ENCODE measurements at regions not wholly inside any gene's neighbourhood (a gene's known extent, or its start where the extent isn't known, plus 50 kb on each side); places are given as distances from the start of the nearest gene placed in this dataset.
A peak's percentile ranks its signal among the peaks of the same experiment; 100 is the strongest.

DNA sequence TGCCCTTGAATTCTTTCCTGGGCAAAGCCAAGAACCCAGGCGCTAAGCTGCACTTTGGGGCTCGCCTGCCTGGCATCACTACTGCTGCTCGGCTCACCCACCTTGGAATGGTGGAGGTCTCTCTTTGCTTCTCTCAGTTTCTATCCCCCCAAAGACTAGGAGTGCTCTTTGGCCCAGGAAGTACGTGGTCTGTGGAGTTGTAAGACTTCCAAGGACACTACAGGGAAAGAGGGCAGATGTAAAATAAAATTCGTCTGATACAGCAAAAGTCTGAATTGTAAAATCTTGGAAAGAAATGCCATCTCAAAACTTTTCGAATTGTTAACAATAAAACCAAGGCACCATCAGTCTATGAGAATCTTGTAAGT, 52.5 kb upstream of the MAP1LC3B2 start:
- peaks cover 0 to 9% of the 10 kb centered on the region in 2 donors for H3K4me1 Mint-ChIP-seq
- Histone ChIP-seq H3K36me3 (ENCODE audit: control insufficient read depth, insufficient read depth, low read length) (no peaks in the 10 kb centered on the region), H3K27ac (ENCODE audit: low read length) (no peak overlapping the region), H3K9me3 (ENCODE audit: control insufficient read depth, insufficient read depth, low read length) (no peaks in the 10 kb centered on the region), H3K4me3 (ENCODE audit: low read length) (no peak overlapping the region), H3K27me3 (ENCODE audit: control insufficient read depth, insufficient read depth, low read length) (no peaks in the 10 kb centered on the region), H3K4me1 (ENCODE audit: control insufficient read depth, insufficient read depth, low read length) (peaks cover 6% of the 10 kb centered on the region)
- ATAC-seq (no peak), DNase-seq (no peak)
- 87% methylated on average over 5 of the region's 6 CpGs for WGBS (ENCODE audit: insufficient coverage)
- no peaks in the 10 kb centered on the region for H3K9me3 Mint-ChIP-seq
- H3K4me3 Mint-ChIP-seq = no peak overlapping the region
- no peak overlapping the region for H3K27ac Mint-ChIP-seq
- intact Hi-C loops (cut with micrococcal nuclease) = no loop called here
- H3K27me3 Mint-ChIP-seq (ENCODE audit: low read depth in 2 of 2) = peaks cover 12 to 18% of the 10 kb centered on the region in 2 donors
- H3K36me3 Mint-ChIP-seq = no peaks in the 10 kb centered on the region
- TF ChIP-seq, protein P1, sequence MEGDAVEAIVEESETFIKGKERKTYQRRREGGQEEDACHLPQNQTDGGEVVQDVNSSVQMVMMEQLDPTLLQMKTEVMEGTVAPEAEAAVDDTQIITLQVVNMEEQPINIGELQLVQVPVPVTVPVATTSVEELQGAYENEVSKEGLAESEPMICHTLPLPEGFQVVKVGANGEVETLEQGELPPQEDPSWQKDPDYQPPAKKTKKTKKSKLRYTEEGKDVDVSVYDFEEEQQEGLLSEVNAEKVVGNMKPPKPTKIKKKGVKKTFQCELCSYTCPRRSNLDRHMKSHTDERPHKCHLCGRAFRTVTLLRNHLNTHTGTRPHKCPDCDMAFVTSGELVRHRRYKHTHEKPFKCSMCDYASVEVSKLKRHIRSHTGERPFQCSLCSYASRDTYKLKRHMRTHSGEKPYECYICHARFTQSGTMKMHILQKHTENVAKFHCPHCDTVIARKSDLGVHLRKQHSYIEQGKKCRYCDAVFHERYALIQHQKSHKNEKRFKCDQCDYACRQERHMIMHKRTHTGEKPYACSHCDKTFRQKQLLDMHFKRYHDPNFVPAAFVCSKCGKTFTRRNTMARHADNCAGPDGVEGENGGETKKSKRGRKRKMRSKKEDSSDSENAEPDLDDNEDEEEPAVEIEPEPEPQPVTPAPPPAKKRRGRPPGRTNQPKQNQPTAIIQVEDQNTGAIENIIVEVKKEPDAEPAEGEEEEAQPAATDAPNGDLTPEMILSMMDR (IDR thresholded peaks at IDR 0.05) = no peak

DNA sequence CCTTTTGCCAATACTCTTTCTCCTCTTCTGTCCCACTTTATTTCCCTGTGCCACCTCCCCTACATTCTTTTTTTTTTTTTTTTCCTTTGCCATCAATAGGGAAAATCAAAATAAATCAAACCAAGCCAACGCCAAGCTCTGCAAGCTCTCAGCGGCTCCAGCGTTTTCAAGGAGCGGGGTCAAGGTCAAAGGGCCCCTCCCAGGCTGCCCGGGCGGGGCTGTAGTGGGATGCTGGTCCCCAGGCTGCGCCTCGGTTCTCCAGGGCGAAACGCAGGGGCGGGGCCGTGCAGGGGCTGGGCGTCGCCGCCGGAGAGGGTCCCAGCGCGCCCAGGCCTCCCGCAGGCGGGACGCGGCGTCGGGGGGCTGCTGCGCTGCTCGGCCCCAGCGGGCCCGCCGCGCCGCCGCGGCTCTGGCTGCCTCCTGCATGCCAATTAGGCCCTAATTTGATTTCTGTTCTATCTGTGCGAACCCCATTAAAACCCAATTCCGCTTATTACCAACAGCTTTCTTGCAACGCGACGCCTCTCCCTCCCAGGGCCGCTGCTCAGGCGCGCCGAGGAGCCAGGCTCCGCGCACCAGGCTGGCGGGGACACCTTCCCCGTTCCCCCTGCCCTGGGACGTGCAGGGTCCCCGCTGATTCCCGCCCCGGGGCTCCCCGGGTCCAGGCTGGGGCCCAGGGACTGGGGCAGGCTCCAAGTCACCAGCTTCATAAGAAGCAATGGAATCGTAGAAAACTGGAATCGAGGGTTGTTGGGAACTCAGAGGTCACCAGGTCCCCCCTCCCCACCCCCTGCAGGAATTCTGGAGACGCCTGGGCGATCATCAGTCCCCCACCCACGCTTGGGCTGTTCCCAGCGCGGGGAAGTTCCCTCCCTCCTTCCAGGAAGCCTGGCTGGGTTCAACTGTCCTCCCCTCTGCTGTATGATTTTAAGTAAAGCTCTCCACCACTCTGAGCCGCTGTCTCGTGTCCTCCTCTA, 50.7 kb upstream of the MAP1LC3B2 start:
- peaks cover 12 to 18% of the 10 kb centered on the region in 2 donors for H3K27me3 Mint-ChIP-seq (ENCODE audit: low read depth in 2 of 2)
- H3K4me3 Mint-ChIP-seq = peak overlapping the region; percentile 37
- H3K4me3 ChIP-seq (ENCODE audit: low read length) = no peak overlapping the region
- ATAC-seq (peak in 2 of 3 donors; percentile 37 to 42), DNase-seq (peak in 1 of 2 donors; percentile 36)
- no peak overlapping the region for H3K27ac Mint-ChIP-seq
- H3K9me3 Mint-ChIP-seq = no peaks in the 10 kb centered on the region
- H3K9me3 ChIP-seq (ENCODE audit: control insufficient read depth, insufficient read depth, low read length) = no peaks in the 10 kb centered on the region
- no peak overlapping the region for H3K27ac ChIP-seq (ENCODE audit: low read length)
- 9% methylated on average over 60 of the region's 60 CpGs for WGBS (ENCODE audit: insufficient coverage)
- intact Hi-C loops (cut with micrococcal nuclease) = no loop called here
- H3K4me1 ChIP-seq (ENCODE audit: control insufficient read depth, insufficient read depth, low read length) = peaks cover 6% of the 10 kb centered on the region
- H3K36me3 ChIP-seq (ENCODE audit: control insufficient read depth, insufficient read depth, low read length) = no peaks in the 10 kb centered on the region
- H3K36me3 Mint-ChIP-seq = no peaks in the 10 kb centered on the region
- TF ChIP-seq, protein P1 (IDR thresholded peaks at IDR 0.05) = no peak
- H3K4me1 Mint-ChIP-seq = peaks cover 0 to 9% of the 10 kb centered on the region in 2 donors
- H3K27me3 ChIP-seq (ENCODE audit: control insufficient read depth, insufficient read depth, low read length) = no peaks in the 10 kb centered on the region

Data from natural killer cell (primary cell).